Upper lobe of right lung (tissue), 1 donor: ENCODE measurements at regions not wholly inside any gene's neighbourhood (a gene's known extent, or its start where the extent isn't known, plus 50 kb on each side); places are given as distances from the start of the nearest gene placed in this dataset.
A peak's percentile ranks its signal among the peaks of the same experiment; 100 is the strongest.

ENCODE experiments used
- ATAC-seq: fragments of 200-7000 bp; cut with Tn5 transposase; one replicate; pipeline ENCODE4 v1.9.1; 2020; ENCODE audit warnings: mild to moderate bottlenecking, moderate library complexity
- DNase-seq: peaks from one replicate; pipeline ENCODE4 v3.0.0-alpha.2; 2020
- H3K27ac ChIP-seq: fragments of 200-600 bp; one replicate; pipeline ENCODE4 v1.8.0; 2022
- H3K27me3 ChIP-seq: fragments of 200-600 bp; one replicate; pipeline ENCODE4 v1.8.0; 2022; ENCODE audit warnings: mild to moderate bottlenecking
- H3K36me3 ChIP-seq: fragments of 200-600 bp; one replicate; pipeline ENCODE4 v1.8.0; 2022
- H3K4me1 ChIP-seq: fragments of 200-600 bp; one replicate; pipeline ENCODE4 v1.8.0; 2022
- H3K4me3 ChIP-seq: fragments of 200-600 bp; one replicate; pipeline ENCODE4 v1.8.0; 2022; ENCODE audit warnings: mild to moderate bottlenecking
- H3K9me3 ChIP-seq: fragments of 200-600 bp; one replicate; pipeline ENCODE4 v1.8.0; 2022
- intact Hi-C: fragments of 100-400 bp; cut with DNase I; formaldehyde crosslinking; loops from one replicate; pipeline ENCODE4 v1.11.0; 2022
- TF ChIP-seq, protein P1 (sequence below): fragments of 200-600 bp; IDR thresholded peaks from one replicate; pipeline ENCODE4 v1.8.0; 2022; ENCODE audit warnings: antibody characterized with exemption
- donor health status: DM: no; HTN: yes; CAD: no; lungs with severe emphysema.

DNA sequence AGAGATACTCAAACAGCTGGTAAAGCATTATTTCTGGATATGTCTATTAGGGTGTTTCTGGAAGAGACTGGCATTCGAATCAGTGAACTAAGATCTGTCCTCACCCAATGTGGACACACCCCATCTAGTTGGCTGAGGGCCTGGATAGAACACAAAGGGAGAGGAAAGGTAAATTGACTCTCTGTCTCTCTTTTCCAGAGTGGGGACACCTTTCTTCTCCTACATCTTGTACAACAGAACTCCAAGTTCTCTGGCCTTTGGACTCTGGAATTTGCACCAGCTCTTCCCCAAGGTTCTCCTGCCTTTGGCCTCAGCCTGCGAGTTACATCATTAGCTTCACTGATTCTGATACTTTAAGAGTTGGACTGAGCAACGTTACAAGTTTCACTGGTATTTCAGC is 1253.9 kb downstream of the SLC16A7 start:
- H3K36me3 ChIP-seq = no peaks in the 10 kb centered on the region
- H3K4me1 ChIP-seq = no peaks in the 10 kb centered on the region
- ATAC-seq (no peak), DNase-seq (no peak)
- no peaks in the 10 kb centered on the region for H3K27me3 ChIP-seq
- TF ChIP-seq, protein P1, sequence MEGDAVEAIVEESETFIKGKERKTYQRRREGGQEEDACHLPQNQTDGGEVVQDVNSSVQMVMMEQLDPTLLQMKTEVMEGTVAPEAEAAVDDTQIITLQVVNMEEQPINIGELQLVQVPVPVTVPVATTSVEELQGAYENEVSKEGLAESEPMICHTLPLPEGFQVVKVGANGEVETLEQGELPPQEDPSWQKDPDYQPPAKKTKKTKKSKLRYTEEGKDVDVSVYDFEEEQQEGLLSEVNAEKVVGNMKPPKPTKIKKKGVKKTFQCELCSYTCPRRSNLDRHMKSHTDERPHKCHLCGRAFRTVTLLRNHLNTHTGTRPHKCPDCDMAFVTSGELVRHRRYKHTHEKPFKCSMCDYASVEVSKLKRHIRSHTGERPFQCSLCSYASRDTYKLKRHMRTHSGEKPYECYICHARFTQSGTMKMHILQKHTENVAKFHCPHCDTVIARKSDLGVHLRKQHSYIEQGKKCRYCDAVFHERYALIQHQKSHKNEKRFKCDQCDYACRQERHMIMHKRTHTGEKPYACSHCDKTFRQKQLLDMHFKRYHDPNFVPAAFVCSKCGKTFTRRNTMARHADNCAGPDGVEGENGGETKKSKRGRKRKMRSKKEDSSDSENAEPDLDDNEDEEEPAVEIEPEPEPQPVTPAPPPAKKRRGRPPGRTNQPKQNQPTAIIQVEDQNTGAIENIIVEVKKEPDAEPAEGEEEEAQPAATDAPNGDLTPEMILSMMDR = no peak
- no peaks in the 10 kb centered on the region for H3K9me3 ChIP-seq
- intact Hi-C loops = no loop called here
- H3K27ac ChIP-seq = no peak overlapping the region
- H3K4me3 ChIP-seq = no peak overlapping the region

DNA sequence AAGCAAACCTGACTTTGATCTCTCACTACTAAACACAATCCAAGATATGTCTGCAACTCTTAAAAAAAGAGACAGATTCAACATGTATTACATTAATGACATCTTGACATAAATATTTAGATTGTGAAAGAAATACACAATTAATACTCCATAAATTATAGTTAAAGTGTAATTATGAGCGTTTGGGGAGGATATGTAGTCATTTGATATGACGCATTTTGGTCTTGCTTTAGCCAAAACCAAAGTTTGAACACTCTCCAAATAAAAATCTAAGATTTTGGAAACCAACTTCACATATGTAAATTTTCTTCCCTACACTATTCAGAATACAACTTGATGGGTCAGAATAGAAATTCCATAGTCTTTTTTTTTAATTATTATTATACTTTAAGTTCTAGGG is 1257.6 kb downstream of the SLC16A7 start:
- H3K4me3 ChIP-seq = no peak overlapping the region
- ATAC-seq (no peak), DNase-seq (no peak)
- H3K4me1 ChIP-seq = no peaks in the 10 kb centered on the region
- no peaks in the 10 kb centered on the region for H3K27me3 ChIP-seq
- no peaks in the 10 kb centered on the region for H3K9me3 ChIP-seq
- no peaks in the 10 kb centered on the region for H3K36me3 ChIP-seq
- H3K27ac ChIP-seq = no peak overlapping the region
- TF ChIP-seq, protein P1 = no peak
- intact Hi-C loops = no loop called here

DNA sequence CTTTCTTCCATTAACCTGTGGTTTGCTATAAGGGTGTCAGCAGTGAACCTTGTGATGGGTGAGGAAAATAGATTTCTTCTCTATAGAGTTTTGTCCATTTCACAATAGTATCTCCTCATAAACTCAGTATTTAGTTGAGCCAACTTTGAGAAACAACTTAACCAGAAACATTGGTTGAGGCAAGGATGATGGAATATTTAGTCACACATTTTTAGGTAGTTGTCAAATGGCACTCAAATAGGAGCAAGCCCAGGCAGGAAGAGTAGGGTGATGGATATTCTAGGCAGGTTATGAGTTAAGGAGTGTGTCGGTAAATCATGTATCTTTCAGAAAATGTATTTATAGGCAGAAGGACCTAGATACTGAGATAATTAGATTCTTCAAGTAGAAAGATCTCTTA is 1267.6 kb downstream of the SLC16A7 start:
- DNase-seq (no peak), ATAC-seq (no peak)
- intact Hi-C loops = no loop called here
- Histone ChIP-seq H3K4me1 (no peaks in the 10 kb centered on the region), H3K9me3 (no peaks in the 10 kb centered on the region), H3K27ac (no peak overlapping the region), H3K36me3 (no peaks in the 10 kb centered on the region), H3K27me3 (no peaks in the 10 kb centered on the region), H3K4me3 (no peak overlapping the region)
- TF ChIP-seq, protein P1 = no peak

DNA sequence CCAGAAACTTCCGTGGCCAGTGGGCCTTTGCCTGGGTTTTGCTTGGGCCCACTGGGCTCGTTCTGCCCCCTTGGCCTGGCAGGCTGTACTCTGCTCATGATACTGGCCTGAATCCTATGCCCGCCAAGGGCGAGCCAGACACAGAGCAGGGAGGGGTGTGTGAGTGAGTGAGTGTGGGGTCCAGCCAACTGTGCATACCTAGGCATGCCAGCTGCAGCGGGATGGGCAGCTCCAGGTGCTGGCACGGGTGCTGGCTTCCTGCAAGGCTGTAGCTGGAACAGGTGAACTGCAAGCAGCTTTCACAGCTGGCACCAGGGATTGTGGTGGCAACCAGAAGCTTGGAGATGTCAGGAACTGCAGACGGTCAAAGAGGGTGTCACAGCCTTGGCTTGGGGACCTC is 1276.4 kb downstream of the SLC16A7 start:
- Histone ChIP-seq H3K4me3 (no peak overlapping the region), H3K27ac (no peak overlapping the region), H3K36me3 (no peaks in the 10 kb centered on the region), H3K4me1 (no peaks in the 10 kb centered on the region), H3K9me3 (no peaks in the 10 kb centered on the region), H3K27me3 (no peaks in the 10 kb centered on the region)
- intact Hi-C loops = no loop called here
- ATAC-seq = peak; percentile 27
- DNase-seq = peak; percentile 49
- TF ChIP-seq, protein P1 = no peak

DNA sequence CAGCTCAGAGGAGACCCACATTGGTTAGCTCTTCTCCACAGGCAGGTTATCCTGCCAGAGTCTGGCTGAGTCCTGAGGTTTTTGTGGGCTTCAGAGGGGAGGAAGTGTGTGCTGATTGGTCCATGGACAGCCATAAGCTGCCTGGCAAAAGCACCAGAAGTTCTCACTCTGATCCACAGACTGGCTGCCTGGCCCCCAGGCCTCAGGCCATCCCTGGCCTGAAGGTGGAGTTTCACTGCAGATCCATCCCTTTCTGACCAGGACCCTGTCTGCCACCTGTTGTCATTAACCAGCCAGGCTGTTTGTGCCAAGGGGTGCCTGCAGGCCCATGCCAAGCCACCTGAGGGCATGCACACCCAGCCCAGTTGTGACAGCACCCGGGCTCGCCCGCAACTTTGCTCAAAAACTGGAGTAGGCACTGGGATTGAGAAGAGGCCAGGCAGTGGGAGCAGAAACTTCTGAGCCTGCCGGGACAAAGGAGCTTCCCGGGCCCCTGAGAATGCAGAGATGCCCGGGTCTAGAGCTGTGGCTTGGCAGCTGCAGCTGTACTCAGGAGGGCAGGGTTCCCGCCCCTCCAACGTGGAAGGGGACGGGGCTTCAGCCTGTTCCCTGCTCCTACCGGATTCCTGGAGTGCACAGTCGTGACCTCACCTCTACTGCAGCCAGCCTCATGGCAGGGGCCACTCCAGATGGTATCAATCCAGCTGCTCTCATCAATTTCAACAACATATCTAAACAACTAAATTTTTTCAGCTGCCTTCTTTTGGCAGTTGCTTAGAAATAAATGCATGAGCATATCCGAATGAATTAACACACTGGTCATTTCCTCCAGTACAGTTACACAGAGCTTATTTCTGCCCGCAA is 1277.3 kb downstream of the SLC16A7 start:
- TF ChIP-seq, protein P1 = no peak
- DNase-seq (no peak), ATAC-seq (peak; percentile 26)
- Histone ChIP-seq H3K27me3 (no peaks in the 10 kb centered on the region), H3K36me3 (no peaks in the 10 kb centered on the region), H3K4me1 (no peaks in the 10 kb centered on the region), H3K9me3 (no peaks in the 10 kb centered on the region), H3K27ac (no peak overlapping the region), H3K4me3 (no peak overlapping the region)
- intact Hi-C loops = no loop called here
